Transverse colon (tissue), 4 donors: ENCODE measurements at regions not wholly inside any gene's neighbourhood (a gene's known extent, or its start where the extent isn't known, plus 50 kb on each side); places are given as distances from the start of the nearest gene placed in this dataset.

Experiments
- DNase-seq: peaks from one replicate; pipeline ENCODE4 v3.0.0-alpha.2; 2019
- H3K27ac ChIP-seq, 4 donors: fragments of 200-600 bp; sonication (generic); 2 replicates each; pipeline ENCODE4 v1.5.1; 2016 to 2018; ENCODE audit warnings: inconsistent platforms in 4 of 4
- H3K27me3 ChIP-seq: fragments of 200-600 bp; sonication (generic); 2 replicates; pipeline ENCODE4 v1.5.1; 2017; ENCODE audit warnings: inconsistent platforms
- H3K36me3 ChIP-seq, 4 donors: fragments of 200-600 bp; sonication (generic); 2 replicates each; pipeline ENCODE4 v1.5.1; 2017 to 2019; ENCODE audit warnings: inconsistent platforms in 4 of 4
- H3K4me1 ChIP-seq, 4 donors: fragments of 200-600 bp; sonication (generic); 2 replicates each; pipeline ENCODE4 v1.5.1; 2017 to 2020; ENCODE audit warnings: inconsistent platforms in 4 of 4
- H3K4me3 ChIP-seq, 4 donors: fragments of 200-600 bp; sonication (generic); 1 replicate in 1 of 4; 2 replicates in 3 of 4; pipeline versions ENCODE4 v1.5.1 to v1.6.1; 2017 to 2019; ENCODE audit warnings: inconsistent platforms in 4 of 4
- H3K9me3 ChIP-seq, 2 donors: fragments of 200-600 bp; sonication (generic); 2 replicates each; pipeline ENCODE4 v1.5.1; 2017 to 2019; ENCODE audit warnings: inconsistent platforms in 2 of 2
- CTCF ChIP-seq, 5 experiments: fragments of 200-600 bp in 3 of 5; fragments of 450-650 bp in 2 of 5; sonication (generic) in 3 of 5; IDR thresholded peaks; 1 replicate in 2 of 5; 2 replicates in 3 of 5; pipeline ENCODE4 v1.5.1; 2016 to 2017; ENCODE audit warnings: antibody characterized with exemption in 5 of 5, inconsistent platforms in 3 of 5, mild to moderate bottlenecking in 2 of 5, moderate library complexity in 1 of 5
- EP300 ChIP-seq: sonication (generic); formaldehyde crosslinking; IDR thresholded peaks from one replicate; pipeline ENCODE4 v1.6.1; 2017; ENCODE audit warnings: antibody characterized with exemption, low read depth
- POLR2A ChIP-seq: fragments of 450-650 bp; IDR thresholded peaks from one replicate; pipeline ENCODE4 v1.6.1; 2016; ENCODE audit warnings: antibody characterized with exemption, mild to moderate bottlenecking, moderate library complexity
- POLR2AphosphoS5 ChIP-seq, 3 donors: sonication (generic); formaldehyde crosslinking; IDR thresholded peaks; one replicate each; pipeline ENCODE4 v1.6.1; 2016; ENCODE audit warnings: antibody characterized with exemption in 3 of 3
- whole genome bisulfite sequencing, 2 donors: methylation state at CpG; one replicate each; pipeline ENCODE4 v1.1.5; 2018; ENCODE audit warnings: low coverage in 1 of 2; 5-methylcytosine and 5-hydroxymethylcytosine counted together
- in situ Hi-C, 4 donors: fragments of 200-750 bp; cut with MboI; loops; one replicate each; pipeline versions ENCODE4 v1.15.0 to v1.15.1; 2017; ENCODE audit warnings: low sequenced_read_pairs in 3 of 4, low pct_ligation_motif_present in 1 of 4, low pct_unique_long_range_greater_than_20kb in 1 of 4
- intact Hi-C: fragments of 100-400 bp; cut with DNase I; formaldehyde crosslinking; loops from one replicate; pipeline ENCODE4 v1.15.1; 2023; ENCODE audit warnings: low total_unique reads

GRCh38 chr14:97692084-97692483 lies 894.9 kb downstream of the VRK1 start:
- intact Hi-C loops = no loop called here
- Histone ChIP-seq H3K27ac (no peak overlapping the region), H3K36me3 (no peaks in the 10 kb centered on the region), H3K4me3 (no peak overlapping the region), H3K9me3 (no peaks in the 10 kb centered on the region), H3K27me3 (no peaks in the 10 kb centered on the region), H3K4me1 (no peaks in the 10 kb centered on the region)
- in situ Hi-C loops = no loop called here
- no peak for TF ChIP-seq POLR2AphosphoS5 (IDR thresholded peaks at IDR 0.05)
- TF ChIP-seq POLR2A = no peak
- TF ChIP-seq EP300 = no peak
- no peak for TF ChIP-seq CTCF (IDR thresholded peaks at IDR 0.05)
- DNase-seq = no peak
- 66% methylated on average over 6 of the region's 6 CpGs; no CpG with 5 or more reads in 1 of the 2 donors for WGBS, 2 donors

- no peak for DNase-seq
- no peaks in the 10 kb centered on the region for H3K9me3 ChIP-seq
- H3K36me3 ChIP-seq = no peaks in the 10 kb centered on the region
- no peak for TF ChIP-seq EP300
- TF ChIP-seq POLR2A = no peak
- no peak for TF ChIP-seq CTCF (IDR thresholded peaks at IDR 0.05)
- no peak for TF ChIP-seq POLR2AphosphoS5 (IDR thresholded peaks at IDR 0.05)
- in situ Hi-C loops = no loop called here
- H3K27me3 ChIP-seq = no peaks in the 10 kb centered on the region
- 66 to 81% methylated on average over 3 to 5 of the region's 5 CpGs for WGBS, 2 donors
- no peaks in the 10 kb centered on the region for H3K4me1 ChIP-seq
- intact Hi-C loops = no loop called here
- no peak overlapping the region for H3K4me3 ChIP-seq
- no peak overlapping the region for H3K27ac ChIP-seq
Observed at GRCh38 chr14:97695456-97695981, 898.3 kb downstream of the VRK1 start.

- 77 to 80% methylated on average over 1 to 2 of the region's 2 CpGs for WGBS, 2 donors
- in situ Hi-C loops (no loop called here), intact Hi-C loops (no loop called here)
- Histone ChIP-seq H3K9me3 (no peaks in the 10 kb centered on the region), H3K36me3 (no peaks in the 10 kb centered on the region), H3K4me1 (no peaks in the 10 kb centered on the region), H3K27ac (no peak overlapping the region), H3K4me3 (no peak overlapping the region), H3K27me3 (no peaks in the 10 kb centered on the region)
- TF ChIP-seq EP300 (no peak), CTCF (IDR thresholded peaks at IDR 0.05) (no peak), POLR2A (no peak), POLR2AphosphoS5 (IDR thresholded peaks at IDR 0.05) (no peak)
- no peak for DNase-seq
Observed at GRCh38 chr14:97697772-97698171, 900.6 kb downstream of the VRK1 start.

GRCh38 chr14:97699026-97699425 lies 901.8 kb downstream of the VRK1 start:
- H3K4me3 ChIP-seq = no peak overlapping the region
- 77% methylated on average over 3 of the region's 3 CpGs for WGBS, 2 donors
- H3K27me3 ChIP-seq = no peaks in the 10 kb centered on the region
- no peaks in the 10 kb centered on the region for H3K36me3 ChIP-seq
- no peak overlapping the region for H3K27ac ChIP-seq
- no peak for DNase-seq
- TF ChIP-seq POLR2A (no peak), POLR2AphosphoS5 (IDR thresholded peaks at IDR 0.05) (no peak), CTCF (IDR thresholded peaks at IDR 0.05) (no peak), EP300 (no peak)
- intact Hi-C loops = no loop called here
- in situ Hi-C loops = no loop called here
- H3K9me3 ChIP-seq = no peaks in the 10 kb centered on the region
- no peaks in the 10 kb centered on the region for H3K4me1 ChIP-seq
